ENCODE measurements at regions not wholly inside any gene's neighbourhood (a gene's known extent, or its start where the extent isn't known, plus 50 kb on each side); places are given as distances from the start of the nearest gene placed in this dataset.
A peak's percentile ranks its signal among the peaks of the same experiment; 100 is the strongest.
"Not testable (repeated sequence)": the region's sequence is repeated elsewhere in the genome, so short reads cannot be mapped to it uniquely, and the experiment has no call there.

GRCh38 chr17:52740006-52740405, 581.5 kb upstream of the CA10 start:
- DNase-seq (ENCODE audit: low read depth) = no peak

DNA sequence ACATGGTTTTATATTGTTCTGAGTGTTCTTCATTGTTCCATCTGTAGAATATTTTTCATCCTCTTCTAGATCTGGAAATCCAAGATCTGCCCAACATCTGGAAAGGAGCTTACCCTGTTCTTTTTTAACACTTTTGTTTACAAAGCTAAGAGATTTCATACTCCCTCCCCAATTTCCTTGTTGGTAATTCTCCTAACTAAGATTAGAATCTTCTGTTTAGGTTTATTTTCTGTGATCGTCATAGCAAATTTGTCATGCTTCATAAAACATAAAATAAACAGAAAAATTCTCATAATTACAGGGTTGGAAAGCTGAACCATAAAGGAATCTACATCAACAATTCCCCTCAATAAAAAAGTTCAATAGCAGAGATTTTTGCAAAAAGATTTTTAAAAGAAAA, 580.3 kb upstream of the CA10 start:
- DNase-seq (ENCODE audit: low read depth) = no peak

DNA sequence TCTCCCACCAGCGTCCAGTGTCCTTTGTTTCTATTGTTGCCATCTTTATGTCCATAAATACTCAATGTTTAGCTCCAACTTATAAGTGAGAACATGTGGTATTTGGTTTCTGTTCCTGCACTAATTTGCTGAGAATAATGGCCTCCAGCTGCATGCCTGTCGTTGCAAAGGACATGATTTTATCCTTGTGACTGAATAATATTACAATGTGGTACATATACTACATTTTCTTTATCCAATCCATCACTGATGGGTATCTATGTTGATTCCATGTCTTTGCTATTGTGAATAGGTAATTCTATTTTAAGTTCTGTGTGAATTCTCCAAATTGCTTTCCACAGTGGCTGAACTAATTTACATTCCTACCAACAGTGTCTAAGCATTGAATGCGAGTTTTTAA, 578.6 kb upstream of the CA10 start:
- no peak for DNase-seq (ENCODE audit: low read depth)

GRCh38 chr17:52732841-52733240, 574.3 kb upstream of the CA10 start:
- DNase-seq (ENCODE audit: low read depth) = no peak

DNA sequence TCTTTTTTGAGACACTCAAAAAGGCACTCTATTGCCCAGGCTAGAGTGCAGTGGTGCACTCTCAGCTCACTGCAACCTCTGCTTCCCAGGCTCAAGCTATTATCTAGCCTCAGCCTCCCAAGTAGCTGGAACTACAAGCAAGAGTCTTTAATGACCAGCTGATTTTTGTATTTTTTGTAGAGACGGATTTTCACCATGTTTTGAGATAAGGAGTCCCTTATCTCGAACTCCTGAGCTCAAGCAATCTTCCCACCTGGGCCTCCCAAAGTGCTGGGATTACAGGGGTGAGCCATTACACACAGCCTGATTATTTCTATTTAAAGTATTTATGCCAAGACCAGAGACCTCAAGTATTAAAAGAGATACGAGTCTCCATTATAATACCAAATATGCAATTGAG, 566.1 kb upstream of the CA10 start:
- DNase-seq (ENCODE audit: low read depth) = no peak

GRCh38 chr17:52721910-52722309, 563.4 kb upstream of the CA10 start:
- no peak for DNase-seq (ENCODE audit: low read depth)

DNA sequence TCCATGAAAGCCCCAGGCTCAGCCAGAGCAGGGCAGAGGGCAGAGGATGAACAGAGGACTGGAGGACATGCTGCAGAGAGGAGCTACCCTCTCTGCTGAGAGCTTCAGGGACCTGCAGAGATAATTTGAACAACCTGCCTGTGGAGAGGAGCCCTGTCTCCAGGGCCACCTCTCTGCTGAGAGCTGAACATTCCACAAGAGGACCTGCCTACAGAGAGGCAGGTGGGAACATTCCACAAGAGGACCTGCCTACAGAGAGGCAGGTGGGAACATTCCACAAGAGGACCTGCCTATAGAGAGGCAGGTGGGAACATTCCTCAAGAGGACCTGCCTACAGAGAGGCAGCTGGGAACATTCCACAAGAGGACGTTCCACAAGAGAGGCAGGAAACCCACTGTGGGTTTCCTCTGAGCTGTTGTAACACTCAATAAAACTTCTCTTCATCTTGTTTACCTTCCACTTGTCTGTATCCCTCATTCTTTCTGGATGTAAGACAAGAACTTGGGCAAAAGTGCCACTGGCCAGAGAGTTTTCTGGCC, 551.9 kb upstream of the CA10 start:
- DNase-seq (ENCODE audit: low read depth) = no peak

GRCh38 chr17:52709724-52710123, 551.2 kb upstream of the CA10 start:
- DNase-seq (ENCODE audit: low read depth) = no peak

- no peak for DNase-seq (ENCODE audit: low read depth)
Measured at GRCh38 chr17:52696362-52696761, 537.8 kb upstream of the CA10 start.

- no peak for DNase-seq (ENCODE audit: low read depth)
Measured at GRCh38 chr17:52686140-52686539, 527.6 kb upstream of the CA10 start.

DNA sequence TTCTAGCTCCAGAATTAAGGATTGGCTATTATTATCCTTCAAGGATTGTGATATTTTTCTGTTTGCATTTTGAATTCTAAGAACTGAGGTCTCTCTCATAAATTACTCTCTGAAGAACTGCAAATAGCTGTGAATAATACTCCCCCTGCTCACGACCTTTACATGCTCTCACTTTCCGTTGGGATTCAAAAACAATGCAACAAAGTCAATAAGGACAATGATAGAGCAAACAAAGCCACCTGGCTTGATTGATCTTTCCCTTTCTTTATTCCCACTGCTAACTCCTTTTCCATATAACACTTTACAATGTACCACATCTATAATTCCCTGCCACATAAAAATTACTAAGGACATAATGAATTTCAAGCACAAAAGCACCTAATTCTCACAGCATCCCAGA, 523.0 kb upstream of the CA10 start:
- no peak for DNase-seq (ENCODE audit: low read depth)

GRCh38 chr17:52678211-52678610, 519.7 kb upstream of the CA10 start:
- no peak for DNase-seq (ENCODE audit: low read depth)

GRCh38 chr17:52674686-52675085, 516.2 kb upstream of the CA10 start:
- DNase-seq (ENCODE audit: low read depth) = no peak

GRCh38 chr17:52673791-52674190, 515.3 kb upstream of the CA10 start:
- no peak for DNase-seq (ENCODE audit: low read depth)

- no peak for DNase-seq (ENCODE audit: low read depth)
Measured at GRCh38 chr17:52666264-52666663, 507.8 kb upstream of the CA10 start.

DNA sequence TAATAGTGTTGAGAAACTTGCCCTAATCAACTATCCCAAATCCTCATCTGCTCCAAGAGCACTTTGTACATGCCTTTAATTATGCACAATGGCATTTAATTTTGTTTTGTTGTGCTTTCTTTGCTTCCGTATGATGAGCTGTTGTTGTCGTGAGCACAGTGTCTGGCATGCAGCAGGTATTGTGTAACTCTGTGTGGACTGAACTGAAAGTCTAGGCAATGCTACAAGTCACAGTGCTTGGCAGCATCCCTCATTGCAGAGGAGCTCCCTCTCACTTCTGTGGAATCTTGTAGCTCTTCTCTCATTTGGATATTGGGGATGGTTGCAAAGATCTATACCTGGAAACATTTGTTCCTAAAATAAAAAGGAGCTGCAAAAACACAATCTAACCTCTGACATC, 502.2 kb upstream of the CA10 start:
- no peak for DNase-seq (ENCODE audit: low read depth)

DNA sequence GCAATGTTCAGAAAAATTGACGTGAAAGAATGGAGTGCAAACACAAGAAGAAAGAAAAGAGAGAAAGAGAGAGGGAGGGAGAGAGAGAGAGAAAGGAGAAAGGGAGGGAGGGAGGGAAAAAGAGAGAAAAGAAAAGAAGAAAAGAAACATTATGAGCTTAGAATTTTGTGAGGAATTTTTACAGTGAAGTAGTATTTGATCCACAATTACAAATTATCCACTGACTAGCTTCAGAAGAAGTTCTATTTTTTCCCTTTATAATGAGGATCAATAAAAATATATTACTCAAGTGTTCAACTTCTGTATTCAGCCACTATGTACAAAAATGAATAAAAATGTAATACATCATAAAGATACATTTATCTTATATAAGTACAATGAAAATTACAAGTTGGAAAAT, 494.5 kb upstream of the CA10 start:
- no peak for DNase-seq (ENCODE audit: low read depth)

GRCh38 chr17:52648995-52649394, 490.5 kb upstream of the CA10 start:
- no peak for DNase-seq (ENCODE audit: low read depth)

GRCh38 chr17:52647411-52647810, 488.9 kb upstream of the CA10 start:
- DNase-seq (ENCODE audit: low read depth) = no peak

DNA sequence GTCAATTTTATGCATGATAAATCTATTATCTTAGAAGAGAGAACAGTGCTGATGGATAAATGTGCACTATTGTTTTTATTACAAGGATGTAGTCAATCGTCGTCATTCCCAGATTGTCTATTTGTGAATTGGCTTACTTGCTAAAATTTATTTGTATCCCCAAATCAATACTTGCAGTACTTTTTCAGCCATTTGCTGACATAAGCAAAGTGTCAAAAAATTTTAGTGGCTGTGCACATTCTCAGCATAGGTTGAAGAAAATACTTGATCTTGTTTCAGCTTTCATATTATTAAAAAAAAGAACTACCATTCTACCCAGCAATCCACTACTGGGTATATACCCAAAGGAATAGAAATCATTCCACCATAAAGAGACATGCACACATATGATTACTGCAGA, 477.9 kb upstream of the CA10 start:
- no peak for DNase-seq (ENCODE audit: low read depth)

DNA sequence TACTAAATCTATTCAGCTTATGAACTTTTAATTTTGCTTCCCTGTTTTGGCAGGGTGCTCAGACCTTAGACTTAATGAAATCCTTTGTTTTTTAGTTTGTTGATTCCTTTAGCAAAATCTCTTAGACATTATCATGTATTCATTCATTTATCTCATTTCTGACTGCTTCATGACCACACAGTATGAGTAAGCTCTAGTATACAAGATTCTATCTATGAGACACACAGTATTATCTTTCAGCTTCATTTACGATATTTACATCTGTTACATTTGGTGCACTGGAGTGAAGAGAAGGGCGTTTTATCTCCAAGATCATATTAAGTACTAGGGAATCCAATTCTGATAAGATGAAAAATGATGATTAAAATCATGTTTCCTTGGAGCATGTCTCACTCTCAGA, 448.1 kb upstream of the CA10 start:
- no peak for DNase-seq (ENCODE audit: low read depth)

- DNase-seq (ENCODE audit: low read depth) = peak; percentile 0
Measured at GRCh38 chr17:52606098-52606497, 447.6 kb upstream of the CA10 start.

GRCh38 chr17:52604105-52604504, 445.6 kb upstream of the CA10 start:
- DNase-seq (ENCODE audit: low read depth) = no peak

GRCh38 chr17:52597452-52598215, 439.1 kb upstream of the CA10 start:
- not testable (repeated sequence) for DNase-seq (ENCODE audit: low read depth)

Data from LHCN-M2 (cell line).